OCI-LY7 (cell line): ENCODE measurements at regions not wholly inside any gene's neighbourhood (a gene's known extent, or its start where the extent isn't known, plus 50 kb on each side); places are given as distances from the start of the nearest gene placed in this dataset.

Experiments
- BruUV-seq: library from RNA; stranded (reverse); fragments of 400-500 nt; replicated peaks from 2 replicates; lab custom pipeline; 2021; lab: Mats Ljungman, UMichigan
- CTCF ChIA-PET: fragments of 300-600 bp; sonication (Branson Sonifier 250); formaldehyde crosslinking; loops from one replicate; lab custom pipeline; 2022; ENCODE audit warnings: antibody characterized with exemption; ENCODE audit not compliant: unreplicated experiment; lab: Charles Lee
- POLR2A ChIA-PET: fragments of 300-600 bp; sonication (Branson Sonifier 250); formaldehyde crosslinking; loops from one replicate; lab custom pipeline; 2022; ENCODE audit warnings: antibody characterized with exemption; lab: Charles Lee
- DNase-seq: peaks from one replicate; pipeline ENCODE4 v3.0.0-alpha.2; 2015; ENCODE audit warnings: low spot score
- H2AFZ ChIP-seq: fragments of 200-600 bp; sonication (generic), shearing (Covaris generic); 2 replicates; pipeline ENCODE4 v1.6.1; 2014; ENCODE audit warnings: mild to moderate bottlenecking, antibody characterized with exemption, low read length, moderate library complexity
- H3K27ac ChIP-seq: fragments of 200-600 bp; sonication (generic); 2 replicates; pipeline ENCODE4 v1.5.1; 2014; ENCODE audit warnings: mixed run types, low read depth, mild to moderate bottlenecking, moderate library complexity, low read length, inconsistent platforms; ENCODE audit not compliant: poor library complexity, severe bottlenecking
- H3K36me3 ChIP-seq: fragments of 200-600 bp; sonication (generic); 2 replicates; pipeline ENCODE4 v1.6.1; 2014; ENCODE audit warnings: mild to moderate bottlenecking, antibody characterized with exemption, low read length, moderate library complexity, mixed read lengths; ENCODE audit not compliant: insufficient read depth
- H3K4me1 ChIP-seq: fragments of 200-600 bp; sonication (generic); 2 replicates; pipeline ENCODE4 v1.5.1; 2014; ENCODE audit warnings: mild to moderate bottlenecking, low read length; ENCODE audit not compliant: insufficient read depth, poor library complexity, severe bottlenecking
- H3K4me2 ChIP-seq: fragments of 200-600 bp; sonication (generic); 2 replicates; pipeline ENCODE4 v1.6.1; 2014; ENCODE audit warnings: mild to moderate bottlenecking, low read length
- H3K4me3 ChIP-seq: fragments of 200-600 bp; sonication (generic); 2 replicates; pipeline ENCODE4 v1.5.1; 2014; ENCODE audit warnings: mild to moderate bottlenecking, low read depth, low read length; ENCODE audit not compliant: poor library complexity, severe bottlenecking
- H3K79me2 ChIP-seq: fragments of 200-600 bp; sonication (generic); 2 replicates; pipeline ENCODE4 v1.6.1; 2016; ENCODE audit warnings: low read depth, mild to moderate bottlenecking, low read length, moderate library complexity, mixed read lengths; ENCODE audit not compliant: insufficient read depth
- H3K9me2 ChIP-seq: fragments of 200-600 bp; sonication (generic); 2 replicates; pipeline ENCODE4 v1.6.1; 2016; ENCODE audit warnings: mild to moderate bottlenecking, low read length, mixed read lengths; ENCODE audit not compliant: insufficient read depth
- H3K9me3 ChIP-seq: fragments of 200-600 bp; sonication (generic); 2 replicates; pipeline ENCODE4 v1.6.1; 2014; ENCODE audit warnings: mild to moderate bottlenecking, mixed run types, low read length, mixed read lengths
- H4K20me1 ChIP-seq: fragments of 200-600 bp; sonication (generic); 2 replicates; pipeline ENCODE4 v1.6.1; 2014; ENCODE audit warnings: mild to moderate bottlenecking, antibody characterized with exemption, low read length, moderate library complexity, mixed read lengths; ENCODE audit not compliant: insufficient read depth
- EZH2phosphoT487 ChIP-seq: fragments of 200-600 bp; sonication (generic); IDR thresholded peaks from 2 replicates; pipeline ENCODE4 v1.6.1; 2018; ENCODE audit warnings: low read depth, borderline replicate concordance, mild to moderate bottlenecking, mixed run types, antibody characterized with exemption, low read length, moderate library complexity, mixed read lengths
- intact Hi-C: fragments of 100-400 bp; cut with micrococcal nuclease; formaldehyde crosslinking; loops from one replicate; pipeline ENCODE4 v1.10.0; 2022; ENCODE audit not compliant: unreplicated experiment
- TF ChIP-seq, protein P1 (sequence below): fragments of 200-600 bp; sonication (generic); conservative IDR thresholded peaks from 2 replicates; pipeline ENCODE4 v1.5.1; 2014; ENCODE audit warnings: mild to moderate bottlenecking, antibody characterized with exemption, low read length, moderate library complexity, mixed read lengths

DNA sequence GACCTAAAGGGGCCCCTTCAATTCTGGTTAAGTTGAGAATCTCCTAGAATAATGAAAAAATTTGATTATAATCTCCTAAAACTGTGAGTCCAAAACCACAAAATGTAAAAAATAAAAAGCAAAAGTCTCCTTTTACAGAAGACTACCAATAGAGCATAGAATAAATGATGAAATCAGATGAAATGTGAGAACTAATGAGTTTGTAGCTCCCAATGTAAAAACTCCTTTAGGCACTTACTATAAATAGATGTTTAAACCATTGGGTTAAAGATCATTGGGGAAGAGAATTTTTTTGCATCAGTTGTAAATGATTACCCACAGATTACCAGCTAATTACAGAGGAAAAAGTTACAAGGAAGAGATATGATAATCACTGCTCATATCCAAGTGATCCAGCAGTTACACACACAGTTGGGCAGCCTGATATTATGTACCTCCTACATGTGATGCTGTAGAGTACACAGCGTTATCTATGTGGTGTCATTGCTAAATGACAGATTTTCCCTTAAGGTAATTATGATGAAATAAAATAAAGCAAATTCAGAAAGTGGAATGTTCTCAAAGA lies 282.7 kb upstream of the SEMA3D start:
- no peak for DNase-seq
- Histone ChIP-seq H3K9me3 (no peaks in the 10 kb centered on the region), H3K4me1 (no peaks in the 10 kb centered on the region), H3K9me2 (no peaks in the 10 kb centered on the region), H3K79me2 (no peaks in the 10 kb centered on the region), H3K27ac (no peak overlapping the region), H3K4me3 (no peak overlapping the region), H2AFZ (no peak overlapping the region), H3K4me2 (no peak overlapping the region), H4K20me1 (no peaks in the 10 kb centered on the region), H3K36me3 (no peaks in the 10 kb centered on the region)
- intact Hi-C loops: no loop called here
- ChIA-PET POLR2A (no interaction called here), CTCF (no interaction called here)
- BruUV-seq: no TSS peak
- TF ChIP-seq EZH2phosphoT487: no peak
- TF ChIP-seq, protein P1, sequence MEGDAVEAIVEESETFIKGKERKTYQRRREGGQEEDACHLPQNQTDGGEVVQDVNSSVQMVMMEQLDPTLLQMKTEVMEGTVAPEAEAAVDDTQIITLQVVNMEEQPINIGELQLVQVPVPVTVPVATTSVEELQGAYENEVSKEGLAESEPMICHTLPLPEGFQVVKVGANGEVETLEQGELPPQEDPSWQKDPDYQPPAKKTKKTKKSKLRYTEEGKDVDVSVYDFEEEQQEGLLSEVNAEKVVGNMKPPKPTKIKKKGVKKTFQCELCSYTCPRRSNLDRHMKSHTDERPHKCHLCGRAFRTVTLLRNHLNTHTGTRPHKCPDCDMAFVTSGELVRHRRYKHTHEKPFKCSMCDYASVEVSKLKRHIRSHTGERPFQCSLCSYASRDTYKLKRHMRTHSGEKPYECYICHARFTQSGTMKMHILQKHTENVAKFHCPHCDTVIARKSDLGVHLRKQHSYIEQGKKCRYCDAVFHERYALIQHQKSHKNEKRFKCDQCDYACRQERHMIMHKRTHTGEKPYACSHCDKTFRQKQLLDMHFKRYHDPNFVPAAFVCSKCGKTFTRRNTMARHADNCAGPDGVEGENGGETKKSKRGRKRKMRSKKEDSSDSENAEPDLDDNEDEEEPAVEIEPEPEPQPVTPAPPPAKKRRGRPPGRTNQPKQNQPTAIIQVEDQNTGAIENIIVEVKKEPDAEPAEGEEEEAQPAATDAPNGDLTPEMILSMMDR: no peak

DNA sequence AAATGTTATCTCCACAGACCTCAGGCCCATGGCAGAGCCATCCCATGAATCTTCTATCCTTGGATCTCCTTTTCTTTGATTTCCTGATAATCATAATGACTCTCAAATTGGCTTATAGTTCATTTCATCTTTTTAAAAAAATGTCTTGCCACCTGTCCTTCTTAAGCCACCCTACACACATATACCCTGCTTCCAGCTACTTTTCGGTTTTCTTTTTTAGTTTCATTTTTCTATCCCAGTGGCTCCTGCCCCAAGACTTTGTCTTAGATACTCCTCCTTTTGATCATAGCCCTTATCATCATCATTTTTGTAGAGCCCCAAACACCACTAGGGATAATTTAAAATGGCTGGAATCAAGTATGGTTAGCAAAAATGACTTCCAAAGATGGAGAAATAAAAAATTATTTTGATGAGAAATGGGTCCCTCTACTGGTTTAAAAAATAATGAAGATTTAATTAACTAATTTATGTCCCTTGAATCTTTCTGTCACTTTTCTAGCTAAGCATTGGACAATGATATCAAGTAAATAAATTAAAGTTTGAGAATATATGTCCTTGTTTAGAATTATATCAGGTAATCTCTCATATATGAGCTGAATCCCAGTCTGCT lies 277.3 kb upstream of the SEMA3D start:
- Histone ChIP-seq H3K4me2 (peak overlapping the region; percentile 20; the same call in 1 of the 2 replicates), H2AFZ (no peak overlapping the region), H3K9me2 (no peaks in the 10 kb centered on the region), H3K9me3 (no peaks in the 10 kb centered on the region), H3K27ac (no peak overlapping the region), H3K4me3 (no peak overlapping the region), H3K36me3 (no peaks in the 10 kb centered on the region), H3K79me2 (no peaks in the 10 kb centered on the region), H4K20me1 (no peaks in the 10 kb centered on the region), H3K4me1 (no peaks in the 10 kb centered on the region)
- intact Hi-C loops: loop anchor here (5.0 kb wide), 1 partner anchor 422 kb away; no protein-coding TSS in a partner anchor
- CTCF ChIA-PET: no interaction called here
- POLR2A ChIA-PET: interaction anchor here (0.7 kb wide), 1 partner anchor 11 kb away, joined by 3 read pairs; no protein-coding TSS in a partner anchor
- DNase-seq: peak; percentile 2
- TF ChIP-seq, protein P1: peak; percentile 66; the same call in 1 of the 2 replicates
- no peak for TF ChIP-seq EZH2phosphoT487
- BruUV-seq: no TSS peak

DNA sequence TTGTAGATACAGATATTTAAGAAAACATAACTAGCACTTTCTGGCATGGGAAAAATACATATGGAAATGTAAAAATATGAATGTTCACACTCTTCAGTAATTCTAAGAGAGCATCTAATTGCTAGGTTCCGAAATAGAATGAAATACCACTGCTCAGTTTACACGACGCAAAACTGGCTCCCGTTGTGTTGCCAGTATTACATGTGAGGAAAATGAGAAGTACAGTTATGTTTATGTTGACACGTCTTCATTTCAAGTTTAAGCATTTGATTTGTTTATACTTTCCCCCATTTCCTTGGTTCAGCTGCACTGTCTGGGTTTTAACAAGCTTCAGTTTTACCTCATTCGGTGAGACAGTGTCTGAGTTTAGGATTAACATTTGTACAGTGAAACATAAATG lies 275.8 kb upstream of the SEMA3D start:
- no peaks in the 10 kb centered on the region for H3K9me2 ChIP-seq
- ChIA-PET POLR2A (interaction anchor here (0.8 to 1.1 kb wide), 2 partner anchors 10 to 14 kb away, joined by 3 to 4 read pairs; no protein-coding TSS in a partner anchor), CTCF (no interaction called here)
- TF ChIP-seq, protein P1: no peak
- H3K36me3 ChIP-seq: no peaks in the 10 kb centered on the region
- no peaks in the 10 kb centered on the region for H3K79me2 ChIP-seq
- no peak for DNase-seq
- no peaks in the 10 kb centered on the region for H3K4me1 ChIP-seq
- H2AFZ ChIP-seq: no peak overlapping the region
- no TSS peak for BruUV-seq
- H3K4me3 ChIP-seq: no peak overlapping the region
- H3K27ac ChIP-seq: no peak overlapping the region
- no peak overlapping the region for H3K4me2 ChIP-seq
- no peaks in the 10 kb centered on the region for H3K9me3 ChIP-seq
- H4K20me1 ChIP-seq: no peaks in the 10 kb centered on the region
- intact Hi-C loops: loop anchor here (5.0 kb wide), 1 partner anchor 420 kb away; no protein-coding TSS in a partner anchor
